ENCODE measurements at regions not wholly inside any gene's neighbourhood (a gene's known extent, or its start where the extent isn't known, plus 50 kb on each side); places are given as distances from the start of the nearest gene placed in this dataset.

GRCh38 chr1:239455743-239456142, 69.4 kb downstream of the CHRM3 start:
- ChIA-PET CTCF (ENCODE audit: low intra/inter-chr PET ratio) (no interaction called here), POLR2A (no interaction called here)
- no peak for TF ChIP-seq ZNF217 (CRISPR knock-in tag; IDR thresholded peaks at IDR 0.05)
- TF ChIP-seq ZBTB49 (CRISPR knock-in tag; IDR thresholded peaks at IDR 0.05; ENCODE audit: borderline replicate concordance) = no peak
- no peak for TF ChIP-seq ZNF57 (CRISPR knock-in tag; IDR thresholded peaks at IDR 0.05)
- TF ChIP-seq CBX5 (IDR thresholded peaks at IDR 0.05; ENCODE audit: borderline replicate concordance, low read depth) = 0 out of 2 replicates have a peak, but pooled peaks have one; percentile 24
- no peak for TF ChIP-seq POLR3A (IDR thresholded peaks at IDR 0.05; ENCODE audit: borderline replicate concordance, extremely low read depth, insufficient read depth, insufficient read length)
- TF ChIP-seq ZNF124 (CRISPR knock-in tag; IDR thresholded peaks at IDR 0.05) = peak; percentile 86; the same call in 1 of the 2 replicates
- no peak for TF ChIP-seq POLR3G (IDR thresholded peaks at IDR 0.05; ENCODE audit: extremely low read depth, insufficient read length, insufficient replicate concordance)
- Histone ChIP-seq H3K4me2 (ENCODE audit: insufficient read depth, low read length) (no peak overlapping the region), H3K79me2 (ENCODE audit: control insufficient read depth, insufficient read depth, low read length) (no peaks in the 10 kb centered on the region), H3K4me3 (no peak overlapping the region), H3K27ac (ENCODE audit: extremely low read depth, low read depth, low read length) (no peak overlapping the region), H3K9ac (ENCODE audit: insufficient read depth in 1 of 2, low read depth in 2 of 2, low read length in 2 of 2) (no peak overlapping the region), H4K20me1 (replicated peaks; ENCODE audit: control insufficient read depth, insufficient read depth, low read length) (no peaks in the 10 kb centered on the region), H3K36me3 (ENCODE audit: control insufficient read depth, insufficient read depth, low read length) (no peaks in the 10 kb centered on the region), H3K9me3 (replicated peaks; ENCODE audit: control insufficient read depth, insufficient read depth, low read depth, low read length) (peaks cover 7% of the 10 kb centered on the region; the same call in 1 of the 2 replicates), H2AFZ (ENCODE audit: low read depth, low read length) (no peak overlapping the region), H3K27me3 (ENCODE audit: control insufficient read depth in 2 of 2, insufficient read depth in 2 of 2, low read length in 2 of 2) (no peaks in the 10 kb centered on the region), H3K4me1 (replicated peaks in 1 of 2; ENCODE audit: control insufficient read depth in 2 of 2, insufficient read depth in 2 of 2, low read length in 2 of 2) (no peaks in the 10 kb centered on the region), H3K9me1 (ENCODE audit: control insufficient read depth, insufficient read depth, low read length) (no peaks in the 10 kb centered on the region)
- no TSS peak for BruUV-seq (replicated peaks)
- no peak for FAIRE-seq
- WGBS (ENCODE audit: insufficient coverage, low coverage, missing lambda C conversion rate) = 0% methylated on average over 3 of the region's 3 CpGs
- intact Hi-C loops (cut with micrococcal nuclease) (no loop called here), in situ Hi-C loops (cut with MboI) (no loop called here)
- no peak for ATAC-seq
- no peak for DNase-seq (ENCODE audit: extremely low read depth in 1 of 4, low spot score in 3 of 4)

Measured in K562 (cell line).